ENCODE measurements at regions not wholly inside any gene's neighbourhood (a gene's known extent, or its start where the extent isn't known, plus 50 kb on each side); places are given as distances from the start of the nearest gene placed in this dataset.

DNA sequence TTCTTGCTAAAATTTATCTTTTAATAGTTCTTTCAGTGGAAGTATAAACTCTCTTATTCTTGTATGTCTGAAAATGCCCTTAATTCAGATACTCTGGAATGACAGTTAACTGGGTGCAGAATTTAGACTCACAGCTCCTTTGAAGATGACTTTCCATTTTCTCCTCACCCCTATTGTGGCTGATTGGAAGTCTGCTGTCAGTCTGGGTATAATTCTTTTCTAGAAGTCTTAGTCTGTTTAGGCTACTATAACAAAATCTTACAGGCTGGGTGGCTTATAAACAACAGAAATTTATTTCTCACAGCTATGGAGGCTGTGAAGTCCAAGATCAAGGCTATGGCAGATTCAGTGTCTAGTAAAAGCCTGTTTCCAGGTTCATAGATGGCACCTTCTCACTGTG lies 145.2 kb upstream of the GDF10 start:
- no peaks in the 10 kb centered on the region for H3K36me3 ChIP-seq (ENCODE audit: control insufficient read depth, insufficient read depth, low read length)
- no peak for DNase-seq
- no peak overlapping the region for H4K8ac ChIP-seq (ENCODE audit: low read depth, low read length)
- no peaks in the 10 kb centered on the region for H3K79me2 ChIP-seq (ENCODE audit: control insufficient read depth, insufficient read depth, low read length)
- no peak overlapping the region for H2BK15ac ChIP-seq (replicated peaks; ENCODE audit: low read depth)
- H2AK5ac ChIP-seq (ENCODE audit: low read length), result no peak overlapping the region
- H3K27ac ChIP-seq (ENCODE audit: low read depth, low read length), result no peak overlapping the region
- H3K23ac ChIP-seq (ENCODE audit: low read length), result no peak overlapping the region
- no peaks in the 10 kb centered on the region for H3K27me3 ChIP-seq (ENCODE audit: insufficient read depth, low read length, poor library complexity)
- no peak overlapping the region for H2BK5ac ChIP-seq (ENCODE audit: low read length)
- no peaks in the 10 kb centered on the region for H3K4me1 ChIP-seq (ENCODE audit: control insufficient read depth, low read depth, low read length)
- no peak overlapping the region for H3K56ac ChIP-seq (ENCODE audit: low read length)
- H3K4ac ChIP-seq (ENCODE audit: low read depth, low read length), result no peak overlapping the region
- no peak overlapping the region for H3K9ac ChIP-seq (ENCODE audit: low read length)
- no peak overlapping the region for H4K5ac ChIP-seq (ENCODE audit: low read length)
- H3K18ac ChIP-seq (ENCODE audit: low read length), result no peak overlapping the region
- no peak overlapping the region for H3K4me3 ChIP-seq (ENCODE audit: low read length)
- H3K4me2 ChIP-seq (ENCODE audit: low read length), result no peak overlapping the region
- no peaks in the 10 kb centered on the region for H3K79me1 ChIP-seq (ENCODE audit: low read length)
- no peak overlapping the region for H2BK120ac ChIP-seq (ENCODE audit: low read depth, low read length)

DNA sequence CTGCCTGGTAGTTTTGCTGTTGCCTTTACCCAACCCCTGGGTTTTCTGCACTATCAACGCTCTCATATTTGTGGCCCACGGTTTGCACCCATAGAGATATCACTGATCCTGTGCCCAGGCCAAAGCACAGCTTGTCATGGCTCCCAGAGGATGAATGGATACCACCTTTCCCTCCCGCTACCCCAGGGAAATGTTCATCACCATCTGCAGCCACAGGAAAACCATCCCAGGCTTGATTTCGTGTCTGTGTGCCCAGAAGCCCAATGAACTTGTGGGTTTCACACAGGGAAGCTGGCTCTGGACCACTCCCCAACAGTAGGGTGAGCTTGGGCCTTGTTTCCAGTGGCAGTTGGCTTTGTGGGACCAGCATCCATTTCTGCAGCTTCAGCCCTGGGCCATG lies 143.1 kb upstream of the GDF10 start:
- H3K4me3 ChIP-seq (ENCODE audit: low read length), result no peak overlapping the region
- no peaks in the 10 kb centered on the region for H3K36me3 ChIP-seq (ENCODE audit: control insufficient read depth, insufficient read depth, low read length)
- H3K56ac ChIP-seq (ENCODE audit: low read length), result no peak overlapping the region
- no peak overlapping the region for H3K9ac ChIP-seq (ENCODE audit: low read length)
- H2BK15ac ChIP-seq (replicated peaks; ENCODE audit: low read depth), result no peak overlapping the region
- H3K27me3 ChIP-seq (ENCODE audit: insufficient read depth, low read length, poor library complexity), result no peaks in the 10 kb centered on the region
- no peak overlapping the region for H3K4ac ChIP-seq (ENCODE audit: low read depth, low read length)
- H3K79me2 ChIP-seq (ENCODE audit: control insufficient read depth, insufficient read depth, low read length), result no peaks in the 10 kb centered on the region
- no CpG with 5 or more reads among the region's 4 CpGs for WGBS (ENCODE audit: extremely low coverage, insufficient coverage, low lambda C conversion rate)
- no peak overlapping the region for H3K27ac ChIP-seq (ENCODE audit: low read depth, low read length)
- no peak overlapping the region for H2BK5ac ChIP-seq (ENCODE audit: low read length)
- no peak overlapping the region for H3K4me2 ChIP-seq (ENCODE audit: low read length)
- H2AK5ac ChIP-seq (ENCODE audit: low read length), result no peak overlapping the region
- no peak overlapping the region for H3K23ac ChIP-seq (ENCODE audit: low read length)
- H3K79me1 ChIP-seq (ENCODE audit: low read length), result no peaks in the 10 kb centered on the region
- H4K5ac ChIP-seq (ENCODE audit: low read length), result no peak overlapping the region
- no peaks in the 10 kb centered on the region for H3K4me1 ChIP-seq (ENCODE audit: control insufficient read depth, low read depth, low read length)
- H3K18ac ChIP-seq (ENCODE audit: low read length), result no peak overlapping the region
- DNase-seq, result no peak
- no peak overlapping the region for H2BK120ac ChIP-seq (ENCODE audit: low read depth, low read length)
- no peak overlapping the region for H4K8ac ChIP-seq (ENCODE audit: low read depth, low read length)

DNA sequence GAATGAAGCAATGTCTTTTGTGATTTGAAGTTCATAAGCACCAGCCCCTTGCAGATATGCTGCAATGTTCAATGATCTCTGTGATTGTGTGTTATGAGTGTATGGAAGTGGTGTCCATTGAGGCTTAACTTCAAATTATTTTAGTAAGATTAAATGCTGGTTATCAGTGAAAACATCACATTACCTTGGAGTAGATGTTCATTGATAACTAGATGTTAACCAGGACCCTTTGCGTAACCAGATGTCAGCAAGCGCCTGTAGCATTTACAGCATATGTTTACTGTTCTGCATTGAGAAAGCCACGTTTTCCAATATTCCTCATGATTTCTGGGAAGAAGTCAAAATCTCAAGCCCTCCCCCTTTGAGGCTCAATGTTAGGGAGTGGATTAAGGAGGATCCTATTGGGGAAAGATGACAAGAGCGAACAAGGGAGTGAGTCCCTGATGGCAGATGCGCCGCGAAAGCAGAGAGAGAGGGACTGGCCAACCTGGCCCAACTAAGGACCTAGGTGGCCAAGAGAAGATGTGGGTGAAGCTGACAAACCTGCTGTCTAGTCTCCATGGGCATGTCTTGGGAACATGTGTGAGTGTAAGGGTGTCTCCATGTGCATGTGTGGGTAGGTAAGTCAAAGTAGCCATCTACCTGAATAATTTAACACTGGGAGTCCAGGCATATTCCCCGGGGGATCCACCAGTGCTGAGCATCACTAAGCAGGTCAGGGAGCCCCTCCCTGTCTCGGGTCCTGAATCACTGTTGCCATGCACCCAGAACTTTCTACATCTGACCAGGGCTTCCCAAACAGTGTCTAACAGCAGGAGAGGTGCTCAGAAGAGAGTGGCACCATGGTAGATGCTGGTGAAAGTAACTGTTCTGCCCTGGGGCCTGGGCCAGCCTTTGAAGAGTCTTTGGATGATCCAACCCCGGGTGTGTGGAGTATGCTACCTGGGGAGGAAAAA lies 141.6 kb upstream of the GDF10 start:
- no peak overlapping the region for H3K18ac ChIP-seq (ENCODE audit: low read length)
- H3K4ac ChIP-seq (ENCODE audit: low read depth, low read length), result no peak overlapping the region
- H3K27me3 ChIP-seq (ENCODE audit: insufficient read depth, low read length, poor library complexity), result no peaks in the 10 kb centered on the region
- no peak overlapping the region for H3K27ac ChIP-seq (ENCODE audit: low read depth, low read length)
- no peak overlapping the region for H3K23ac ChIP-seq (ENCODE audit: low read length)
- no peak overlapping the region for H3K4me3 ChIP-seq (ENCODE audit: low read length)
- H4K8ac ChIP-seq (ENCODE audit: low read depth, low read length), result no peak overlapping the region
- no peak overlapping the region for H2BK120ac ChIP-seq (ENCODE audit: low read depth, low read length)
- H2BK15ac ChIP-seq (replicated peaks; ENCODE audit: low read depth), result no peak overlapping the region
- no peak overlapping the region for H3K56ac ChIP-seq (ENCODE audit: low read length)
- H3K79me1 ChIP-seq (ENCODE audit: low read length), result no peaks in the 10 kb centered on the region
- H3K4me2 ChIP-seq (ENCODE audit: low read length), result no peak overlapping the region
- no peaks in the 10 kb centered on the region for H3K4me1 ChIP-seq (ENCODE audit: control insufficient read depth, low read depth, low read length)
- DNase-seq, result no peak
- no peak overlapping the region for H4K5ac ChIP-seq (ENCODE audit: low read length)
- H3K36me3 ChIP-seq (ENCODE audit: control insufficient read depth, insufficient read depth, low read length), result no peaks in the 10 kb centered on the region
- WGBS (ENCODE audit: extremely low coverage, insufficient coverage, low lambda C conversion rate), result no CpG with 5 or more reads among the region's 10 CpGs
- H3K79me2 ChIP-seq (ENCODE audit: control insufficient read depth, insufficient read depth, low read length), result no peaks in the 10 kb centered on the region
- no peak overlapping the region for H2AK5ac ChIP-seq (ENCODE audit: low read length)
- H3K9ac ChIP-seq (ENCODE audit: low read length), result no peak overlapping the region
- no peak overlapping the region for H2BK5ac ChIP-seq (ENCODE audit: low read length)

GRCh38 chr10:47159361-47160260 lies 140.4 kb upstream of the GDF10 start:
- Histone ChIP-seq H3K4ac (ENCODE audit: low read depth, low read length) (no peak overlapping the region), H3K4me3 (ENCODE audit: low read length) (no peak overlapping the region)

DNA sequence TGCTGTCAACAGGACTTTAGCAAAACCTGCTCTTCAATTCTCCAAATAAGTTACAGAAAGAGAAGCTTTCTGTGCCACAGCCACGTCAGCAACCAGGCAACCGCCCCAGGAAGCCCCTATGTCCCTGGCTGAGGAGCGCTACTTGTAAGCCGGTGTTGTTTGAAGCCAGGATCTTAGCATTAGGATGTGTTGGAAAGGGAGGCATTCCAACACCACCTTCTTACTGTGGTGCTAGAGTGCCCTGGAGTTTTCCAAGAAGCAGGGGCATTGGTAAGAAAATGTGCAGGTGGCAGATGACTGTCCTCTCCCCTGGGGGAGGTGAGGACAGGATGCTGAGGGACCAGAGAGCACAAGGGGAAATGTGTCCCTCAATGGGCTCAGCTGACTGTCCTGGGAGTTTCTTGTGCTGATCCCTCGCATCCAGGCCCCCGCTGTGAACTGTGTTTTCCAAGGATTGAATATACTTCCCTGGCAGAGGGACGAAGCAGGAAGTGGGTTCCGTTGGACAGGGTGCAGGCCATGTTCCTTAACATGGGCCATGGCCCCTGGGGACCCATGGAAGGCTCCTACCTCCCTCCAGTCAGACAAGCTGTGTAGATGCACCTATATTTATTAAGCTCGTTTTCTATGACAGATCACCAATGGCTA lies 139.6 kb upstream of the GDF10 start:
- H3K27me3 ChIP-seq (ENCODE audit: insufficient read depth, low read length, poor library complexity), result no peaks in the 10 kb centered on the region
- no peak overlapping the region for H2AK5ac ChIP-seq (ENCODE audit: low read length)
- H3K4ac ChIP-seq (ENCODE audit: low read depth, low read length), result no peak overlapping the region
- no peak overlapping the region for H2BK120ac ChIP-seq (ENCODE audit: low read depth, low read length)
- no peak overlapping the region for H3K18ac ChIP-seq (ENCODE audit: low read length)
- no peak overlapping the region for H3K27ac ChIP-seq (ENCODE audit: low read depth, low read length)
- no peak overlapping the region for H2BK5ac ChIP-seq (ENCODE audit: low read length)
- H2BK15ac ChIP-seq (replicated peaks; ENCODE audit: low read depth), result no peak overlapping the region
- H3K9ac ChIP-seq (ENCODE audit: low read length), result no peak overlapping the region
- H3K56ac ChIP-seq (ENCODE audit: low read length), result no peak overlapping the region
- H3K79me1 ChIP-seq (ENCODE audit: low read length), result no peaks in the 10 kb centered on the region
- H3K4me3 ChIP-seq (ENCODE audit: low read length), result no peak overlapping the region
- H3K4me1 ChIP-seq (ENCODE audit: control insufficient read depth, low read depth, low read length), result no peaks in the 10 kb centered on the region
- H3K36me3 ChIP-seq (ENCODE audit: control insufficient read depth, insufficient read depth, low read length), result no peaks in the 10 kb centered on the region
- no peaks in the 10 kb centered on the region for H3K79me2 ChIP-seq (ENCODE audit: control insufficient read depth, insufficient read depth, low read length)
- H4K8ac ChIP-seq (ENCODE audit: low read depth, low read length), result no peak overlapping the region
- no peak overlapping the region for H3K4me2 ChIP-seq (ENCODE audit: low read length)
- H3K23ac ChIP-seq (ENCODE audit: low read length), result no peak overlapping the region
- DNase-seq, result no peak
- no peak overlapping the region for H4K5ac ChIP-seq (ENCODE audit: low read length)
- WGBS (ENCODE audit: extremely low coverage, insufficient coverage, low lambda C conversion rate), result no CpG with 5 or more reads among the region's 9 CpGs

More at GRCh38 chr10:47159361-47160260, 140.4 kb upstream of the GDF10 start:
- Histone ChIP-seq H2AK5ac (ENCODE audit: low read length) (no peak overlapping the region), H3K23ac (ENCODE audit: low read length) (no peak overlapping the region), H2BK15ac (replicated peaks; ENCODE audit: low read depth) (no peak overlapping the region), H3K79me1 (ENCODE audit: low read length) (no peaks in the 10 kb centered on the region), H3K9ac (ENCODE audit: low read length) (no peak overlapping the region), H3K27ac (ENCODE audit: low read depth, low read length) (no peak overlapping the region), H3K56ac (ENCODE audit: low read length) (no peak overlapping the region), H3K79me2 (ENCODE audit: control insufficient read depth, insufficient read depth, low read length) (no peaks in the 10 kb centered on the region), H3K18ac (ENCODE audit: low read length) (no peak overlapping the region), H4K5ac (ENCODE audit: low read length) (no peak overlapping the region), H3K4me2 (ENCODE audit: low read length) (no peak overlapping the region), H2BK5ac (ENCODE audit: low read length) (no peak overlapping the region), H3K36me3 (ENCODE audit: control insufficient read depth, insufficient read depth, low read length) (no peaks in the 10 kb centered on the region), H2BK120ac (ENCODE audit: low read depth, low read length) (no peak overlapping the region), H3K27me3 (ENCODE audit: insufficient read depth, low read length, poor library complexity) (no peaks in the 10 kb centered on the region), H4K8ac (ENCODE audit: low read depth, low read length) (no peak overlapping the region), H3K4me1 (ENCODE audit: control insufficient read depth, low read depth, low read length) (no peaks in the 10 kb centered on the region)
- WGBS (ENCODE audit: extremely low coverage, insufficient coverage, low lambda C conversion rate), result no CpG with 5 or more reads among the region's 7 CpGs
- no peak for DNase-seq
